ENCODE measurements at regions not wholly inside any gene's neighbourhood (a gene's known extent, or its start where the extent isn't known, plus 50 kb on each side); places are given as distances from the start of the nearest gene placed in this dataset.

DNA sequence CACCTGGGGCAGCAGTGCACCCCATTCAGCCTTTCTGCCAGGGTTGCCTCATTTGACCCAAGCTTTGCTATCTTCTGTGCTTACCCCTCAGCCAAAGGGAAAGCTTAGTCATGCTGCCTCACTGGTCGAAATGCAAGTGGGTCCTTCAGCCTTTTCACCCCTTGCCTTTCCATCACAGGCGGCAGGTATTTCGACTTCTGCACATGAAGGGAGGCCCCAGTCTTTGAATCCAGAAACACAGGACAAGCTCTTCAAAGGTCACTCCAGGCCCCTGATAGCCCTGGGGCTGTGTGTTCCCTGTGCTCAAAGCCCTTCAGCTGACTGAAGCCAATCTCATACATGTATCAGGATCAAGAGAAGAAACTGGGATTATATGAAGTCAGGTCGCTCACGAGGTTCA lies 129.7 kb downstream of the SNX19 start:
- no peak for DNase-seq (ENCODE audit: extremely low read depth, low read depth)

- no peak for DNase-seq (ENCODE audit: extremely low read depth, low read depth)
Observed at GRCh38 chr11:130787092-130787616, 129.1 kb downstream of the SNX19 start.

- DNase-seq (ENCODE audit: extremely low read depth, low read depth): no peak
Observed at GRCh38 chr11:130787973-130788570, 128.2 kb downstream of the SNX19 start.

- DNase-seq (ENCODE audit: extremely low read depth, low read depth): no peak
Observed at GRCh38 chr11:130789056-130789640, 127.1 kb downstream of the SNX19 start.

GRCh38 chr11:130790689-130791088 lies 125.6 kb downstream of the SNX19 start:
- no peak for DNase-seq (ENCODE audit: extremely low read depth, low read depth)

- DNase-seq (ENCODE audit: extremely low read depth, low read depth): no peak
Observed at GRCh38 chr11:130792772-130793171, 123.5 kb downstream of the SNX19 start.

- no peak for DNase-seq (ENCODE audit: extremely low read depth, low read depth)
Observed at GRCh38 chr11:130796828-130797227, 119.5 kb downstream of the SNX19 start.

DNA sequence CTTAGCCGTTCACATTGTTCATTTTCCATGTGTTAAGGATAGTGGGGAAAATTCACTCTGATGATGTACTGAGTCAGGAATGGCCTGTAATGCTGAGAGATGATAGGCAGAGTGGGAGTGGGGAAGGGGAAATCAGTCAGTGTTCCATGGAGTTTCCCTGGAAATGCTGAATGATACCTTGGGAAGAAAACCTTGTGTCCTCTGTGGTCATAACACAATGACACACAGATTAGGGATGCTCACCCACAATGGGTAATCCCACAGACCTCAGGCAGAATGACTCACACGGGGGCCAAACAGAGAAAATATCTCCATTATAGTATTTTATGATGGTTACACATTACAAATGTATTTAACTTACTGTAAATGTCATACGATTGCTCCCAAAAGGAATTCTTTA lies 118.0 kb downstream of the SNX19 start:
- DNase-seq (ENCODE audit: extremely low read depth, low read depth): no peak

GRCh38 chr11:130798801-130799200 lies 117.5 kb downstream of the SNX19 start:
- no peak for DNase-seq (ENCODE audit: extremely low read depth, low read depth)

DNA sequence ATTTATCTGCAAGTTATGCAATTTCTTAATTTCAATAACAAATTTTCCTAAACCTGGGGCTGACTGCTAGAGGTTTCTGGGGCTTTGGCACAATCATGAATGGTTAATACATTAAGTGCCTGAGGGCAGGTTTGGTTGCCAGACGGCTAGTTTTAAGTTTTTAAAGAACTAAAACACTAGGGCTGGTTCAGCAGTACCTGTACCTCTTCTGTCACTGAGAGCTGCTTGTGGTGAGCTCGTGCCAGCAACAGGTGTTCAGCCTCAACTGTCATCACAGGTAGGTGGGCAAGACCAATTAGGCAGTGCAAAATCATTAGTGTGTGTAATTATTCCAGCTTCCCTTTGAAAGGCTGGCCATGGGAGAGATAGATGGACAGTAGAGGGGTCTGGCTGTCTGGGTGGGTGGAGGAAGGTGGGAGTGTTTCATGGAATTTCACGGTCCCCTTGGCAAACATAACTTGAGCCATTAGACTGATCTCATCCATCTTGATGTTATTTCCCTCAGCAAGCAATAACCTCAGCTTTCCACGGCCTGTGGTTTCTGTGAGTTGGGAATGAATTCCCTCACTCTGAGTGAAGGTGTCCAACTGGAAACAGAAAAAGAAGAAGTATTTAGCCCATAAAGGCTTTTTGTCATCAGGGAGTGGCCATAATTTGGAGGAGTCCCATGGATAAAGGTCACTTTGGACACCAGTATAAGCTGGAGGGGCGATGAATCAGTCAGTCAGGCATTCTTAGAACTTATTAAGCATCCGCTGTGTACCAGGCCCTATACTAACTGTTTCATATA lies 114.8 kb downstream of the SNX19 start:
- DNase-seq (ENCODE audit: extremely low read depth, low read depth): no peak

DNA sequence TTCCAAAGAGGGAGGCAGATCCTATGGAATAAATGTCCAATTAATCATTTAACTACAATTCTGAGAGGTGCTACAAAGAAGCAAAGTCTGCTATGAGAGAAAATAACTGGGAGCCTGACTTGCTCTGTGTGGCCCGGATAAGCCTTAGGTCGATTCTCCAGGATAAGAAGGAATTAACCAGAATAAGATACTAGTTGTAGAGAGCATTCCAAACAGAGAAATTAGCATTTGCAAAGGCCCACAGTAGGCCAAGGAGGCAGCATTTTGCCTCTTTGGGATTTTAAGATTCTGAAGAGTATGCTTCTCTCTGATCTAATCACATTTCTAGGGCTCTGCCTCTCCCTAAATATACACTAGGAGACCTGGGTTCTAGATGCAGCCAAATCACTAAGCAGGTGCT lies 113.7 kb downstream of the SNX19 start:
- no peak for DNase-seq (ENCODE audit: extremely low read depth, low read depth)

DNA sequence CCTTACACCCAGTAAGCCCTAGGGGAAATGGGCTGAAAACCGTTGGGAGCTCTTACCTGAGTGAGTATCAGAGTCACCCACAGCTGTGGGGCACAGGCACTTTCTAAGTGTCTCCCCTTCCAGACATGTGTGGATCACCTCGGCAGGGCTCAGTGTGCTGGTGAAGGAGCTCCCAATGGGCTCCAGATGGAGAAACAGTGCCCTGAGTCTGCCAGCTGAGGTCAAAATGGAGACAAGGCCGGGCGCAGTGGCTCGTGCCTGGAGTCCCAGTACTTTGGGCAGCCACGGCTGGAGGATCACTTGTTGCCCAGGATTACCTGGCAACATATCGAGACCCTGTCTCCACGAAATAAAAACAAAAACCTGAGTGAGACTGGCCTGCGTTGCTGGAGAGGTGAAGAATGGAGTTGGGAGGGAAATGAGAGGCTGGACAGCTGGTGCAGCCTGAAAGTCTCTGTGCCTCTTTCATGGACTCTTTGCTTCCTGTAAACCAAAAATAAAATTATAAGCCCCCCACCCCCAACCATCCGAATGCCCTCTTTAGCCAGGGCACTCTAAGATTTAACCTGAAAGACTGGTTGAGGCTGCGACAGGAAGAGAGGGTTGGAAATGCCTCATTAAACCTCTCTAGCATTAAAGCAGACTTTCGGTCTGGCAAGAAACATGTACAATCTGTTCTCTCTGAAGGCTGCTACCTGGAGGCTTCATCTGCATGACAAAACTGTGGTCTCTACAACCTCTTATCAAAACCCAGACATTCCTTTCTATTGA lies 111.8 kb downstream of the SNX19 start:
- no peak for DNase-seq (ENCODE audit: extremely low read depth, low read depth)

DNA sequence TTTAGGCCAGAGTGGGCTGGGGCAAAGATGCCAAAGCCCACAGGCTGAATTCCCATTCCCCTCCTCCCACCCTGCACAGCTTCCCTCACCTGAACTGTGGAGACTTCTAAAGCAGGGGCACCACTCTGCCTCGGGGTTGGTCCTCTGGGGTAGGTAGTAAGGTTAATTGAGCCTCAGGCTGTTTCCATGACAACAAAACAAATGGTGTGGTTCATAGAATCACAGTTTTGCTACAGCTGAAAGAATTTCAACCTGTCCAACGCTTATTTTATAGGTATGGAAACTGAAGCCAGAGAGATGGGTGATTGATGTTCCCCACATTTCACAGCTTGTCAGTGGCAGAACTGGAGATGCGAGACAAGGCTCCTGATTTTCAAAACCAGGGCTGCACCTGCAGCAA lies 109.5 kb downstream of the SNX19 start:
- DNase-seq (ENCODE audit: extremely low read depth, low read depth): no peak

- no peak for DNase-seq (ENCODE audit: extremely low read depth, low read depth)
Observed at GRCh38 chr11:130808541-130808940, 107.7 kb downstream of the SNX19 start.

DNA sequence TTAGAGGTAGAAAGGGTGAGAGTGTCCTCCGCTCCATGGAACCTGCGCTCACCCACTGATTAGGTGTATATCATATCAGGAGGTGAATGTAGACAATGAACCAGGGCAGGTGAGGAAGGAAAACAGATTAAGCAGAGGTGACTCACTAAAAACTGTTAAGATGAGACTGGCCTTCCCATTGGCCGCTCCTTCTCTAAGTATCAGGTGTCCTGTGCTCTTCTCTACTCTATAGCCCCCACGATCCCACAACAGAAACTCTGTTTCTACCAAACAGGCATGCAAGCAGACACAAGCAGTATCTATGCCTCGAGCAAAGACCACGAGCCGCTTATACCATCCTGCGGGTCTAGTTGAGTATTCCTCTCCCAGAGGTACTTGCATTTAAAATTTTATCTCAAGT lies 103.1 kb downstream of the SNX19 start:
- no peak for DNase-seq (ENCODE audit: extremely low read depth, low read depth)

GRCh38 chr11:130813638-130814037 lies 102.6 kb downstream of the SNX19 start:
- DNase-seq (ENCODE audit: extremely low read depth, low read depth): no peak

DNA sequence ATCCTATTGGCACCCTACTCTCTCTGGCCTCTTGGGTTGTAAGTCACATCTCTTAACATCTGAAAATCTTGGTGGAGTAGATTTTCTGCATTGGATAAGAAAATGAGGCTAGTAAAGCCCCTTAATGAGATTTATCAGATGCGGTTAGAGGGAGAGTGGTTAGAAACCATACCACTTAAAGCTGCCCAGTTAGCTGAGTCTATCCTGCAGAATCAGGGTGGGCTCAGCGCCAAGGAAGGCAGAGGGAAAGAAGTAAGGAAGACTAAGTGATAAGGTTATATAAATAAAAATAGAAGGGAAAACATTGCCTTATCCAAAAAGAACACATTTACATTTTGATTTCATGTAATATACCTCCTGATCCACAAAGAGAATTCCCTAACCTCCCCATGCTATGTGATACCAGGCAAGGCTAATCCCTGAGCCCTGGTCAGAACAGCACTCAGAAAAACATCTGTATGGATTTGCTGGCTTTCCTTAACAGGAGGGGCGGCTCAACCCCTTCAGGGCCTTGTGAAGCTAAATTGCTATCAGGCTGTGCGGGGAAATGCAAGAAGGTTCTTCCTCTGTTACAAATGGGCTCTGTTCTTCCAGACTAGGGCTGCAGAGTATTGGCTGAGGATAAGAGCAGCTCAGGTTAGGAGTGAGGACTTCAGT lies 101.7 kb downstream of the SNX19 start:
- DNase-seq (ENCODE audit: extremely low read depth, low read depth): no peak

DNA sequence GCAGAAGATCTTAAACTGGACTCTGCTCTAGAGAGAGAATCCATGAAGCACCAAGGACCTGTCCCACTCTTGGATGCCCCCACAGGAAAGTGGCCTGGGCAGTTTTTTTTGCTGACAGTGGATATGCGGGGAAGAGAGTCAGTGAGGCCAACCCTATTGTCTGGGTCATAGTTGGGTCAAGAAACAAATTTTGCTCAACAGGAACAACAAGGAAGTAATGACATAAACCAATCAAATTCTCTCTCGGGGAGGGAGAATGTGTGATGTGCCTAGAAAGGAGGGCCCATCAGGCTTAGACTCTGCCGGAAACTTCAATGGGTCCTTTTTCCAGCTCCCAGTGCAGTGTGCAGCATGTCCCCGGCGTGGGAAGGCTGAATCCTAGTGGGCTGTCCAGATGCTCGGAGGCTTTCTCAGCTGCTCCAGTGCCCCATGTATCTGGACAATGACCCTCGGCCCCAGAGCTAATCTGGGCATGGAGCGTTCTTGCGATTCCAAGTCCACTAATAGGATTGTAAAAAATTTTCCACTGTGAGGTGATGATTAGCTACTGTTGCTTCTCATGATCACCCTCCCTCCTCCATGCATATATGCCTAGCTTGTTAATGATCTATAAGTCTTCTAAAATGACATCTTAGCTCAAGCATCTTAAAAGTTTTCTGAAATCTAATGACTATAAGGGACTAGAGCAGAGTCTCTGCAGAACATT lies 101.0 kb downstream of the SNX19 start:
- no peak for DNase-seq (ENCODE audit: extremely low read depth, low read depth)

DNA sequence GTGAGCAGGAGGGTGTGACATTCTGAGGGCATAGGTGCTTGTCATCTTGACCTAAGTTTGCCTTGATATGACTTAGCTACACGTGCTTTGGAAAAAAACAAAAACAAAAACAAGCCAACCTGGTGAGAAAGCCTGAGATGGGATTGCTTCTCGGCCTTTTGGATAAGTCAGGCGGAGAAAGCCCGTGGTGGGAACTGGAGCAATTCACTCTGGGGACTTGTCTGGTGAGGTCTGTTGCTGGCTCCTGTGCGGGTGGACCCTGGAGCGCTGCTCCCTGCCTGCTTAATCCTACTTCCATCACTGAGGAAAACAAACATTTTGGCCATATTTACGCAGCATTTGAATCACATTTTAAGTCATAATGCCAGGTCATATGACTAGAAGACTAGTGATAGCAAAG lies 100.3 kb downstream of the SNX19 start:
- no peak for DNase-seq (ENCODE audit: extremely low read depth, low read depth)
